Naive thymus-derived CD4-positive, alpha-beta T cell (primary cell): ENCODE measurements at regions not wholly inside any gene's neighbourhood (a gene's known extent, or its start where the extent isn't known, plus 50 kb on each side); places are given as distances from the start of the nearest gene placed in this dataset.

Source experiments
- ATAC-seq: fragments of 150-1000 bp; cut with Tn5 transposase; 2 replicates; pipeline ENCODE4 v1.10.0; 2021; ENCODE audit warnings: mild to moderate bottlenecking, moderate library complexity
- CTCF ChIA-PET: fragments of 350-600 bp; sonication (Branson Sonifier 250); formaldehyde crosslinking; loops from one replicate; lab custom pipeline; 2021; ENCODE audit warnings: antibody characterized with exemption; lab: Charles Lee
- POLR2A ChIA-PET: fragments of 350-600 bp; sonication (Branson Sonifier 250); formaldehyde crosslinking; loops from one replicate; lab custom pipeline; 2021; ENCODE audit warnings: antibody characterized with exemption, inconsistent platforms; lab: Charles Lee
- DNase-seq, 9 donors: peaks; one replicate each; pipeline versions ENCODE4 v3.0.0 to v3.0.0-alpha.2; 2020 to 2022; ENCODE audit warnings: mixed read lengths in 1 of 9
- H3K27ac ChIP-seq: one replicate; pipeline ENCODE4 v1.7.0; 2013; ENCODE audit warnings: mild to moderate bottlenecking, low read depth, low read length, moderate library complexity
- H3K27me3 ChIP-seq, 2 donors: one replicate each; pipeline ENCODE4 v1.7.0; 2013; ENCODE audit warnings: low read length in 2 of 2, mild to moderate bottlenecking in 2 of 2, moderate library complexity in 2 of 2; ENCODE audit not compliant: control insufficient read depth in 2 of 2, insufficient read depth in 2 of 2
- H3K36me3 ChIP-seq, 3 experiments: 1 replicate in 2 of 3; 2 replicates in 1 of 3; pipeline ENCODE4 v1.7.0; 2013; ENCODE audit warnings: low read length in 3 of 3, mild to moderate bottlenecking in 3 of 3, moderate library complexity in 1 of 3; ENCODE audit not compliant: insufficient read depth in 3 of 3, control insufficient read depth in 2 of 3
- H3K4me1 ChIP-seq, 2 donors: one replicate each; pipeline ENCODE4 v1.7.0; 2013; ENCODE audit warnings: low read length in 2 of 2, mild to moderate bottlenecking in 2 of 2, moderate library complexity in 1 of 2; ENCODE audit not compliant: control insufficient read depth in 2 of 2, insufficient read depth in 2 of 2
- H3K4me3 ChIP-seq: 2 replicates; pipeline ENCODE4 v1.7.0; 2013; ENCODE audit warnings: mild to moderate bottlenecking, low read length
- H3K9me3 ChIP-seq, 3 experiments: 1 replicate in 2 of 3; 2 replicates in 1 of 3; pipeline ENCODE4 v1.7.0; 2013; ENCODE audit warnings: low read length in 3 of 3; ENCODE audit not compliant: control insufficient read depth in 2 of 3
- H3K27ac Mint-ChIP-seq, 9 donors: one replicate each; pipeline ENCODE4 v1.8.0; 2020 to 2022; ENCODE audit warnings: mixed read lengths in 9 of 9, mild to moderate bottlenecking in 8 of 9, moderate library complexity in 5 of 9, inconsistent platforms in 2 of 9
- H3K27me3 Mint-ChIP-seq, 5 donors: one replicate each; pipeline ENCODE4 v1.8.0; 2021 to 2022; ENCODE audit warnings: mixed read lengths in 5 of 5, mild to moderate bottlenecking in 1 of 5
- H3K36me3 Mint-ChIP-seq, 5 donors: one replicate each; pipeline ENCODE4 v1.8.0; 2020 to 2022; ENCODE audit warnings: mixed read lengths in 5 of 5, mild to moderate bottlenecking in 3 of 5, inconsistent platforms in 1 of 5
- H3K4me1 Mint-ChIP-seq, 7 donors: one replicate each; pipeline ENCODE4 v1.8.0; 2020 to 2022; ENCODE audit warnings: mixed read lengths in 7 of 7, mild to moderate bottlenecking in 3 of 7, inconsistent platforms in 1 of 7
- H3K4me3 Mint-ChIP-seq, 10 donors: one replicate each; pipeline ENCODE4 v1.8.0; 2020 to 2022; ENCODE audit warnings: mild to moderate bottlenecking in 10 of 10, mixed read lengths in 10 of 10, moderate library complexity in 6 of 10, inconsistent platforms in 2 of 10
- H3K9me3 Mint-ChIP-seq, 11 donors: one replicate each; pipeline ENCODE4 v1.8.0; 2020 to 2022; ENCODE audit warnings: mixed read lengths in 11 of 11, mild to moderate bottlenecking in 4 of 11, inconsistent platforms in 1 of 11, moderate library complexity in 1 of 11
- intact Hi-C, 2 donors: fragments of 100-400 bp; cut with micrococcal nuclease; formaldehyde crosslinking; loops; one replicate each; pipeline ENCODE4 v1.15.1; 2023

DNA sequence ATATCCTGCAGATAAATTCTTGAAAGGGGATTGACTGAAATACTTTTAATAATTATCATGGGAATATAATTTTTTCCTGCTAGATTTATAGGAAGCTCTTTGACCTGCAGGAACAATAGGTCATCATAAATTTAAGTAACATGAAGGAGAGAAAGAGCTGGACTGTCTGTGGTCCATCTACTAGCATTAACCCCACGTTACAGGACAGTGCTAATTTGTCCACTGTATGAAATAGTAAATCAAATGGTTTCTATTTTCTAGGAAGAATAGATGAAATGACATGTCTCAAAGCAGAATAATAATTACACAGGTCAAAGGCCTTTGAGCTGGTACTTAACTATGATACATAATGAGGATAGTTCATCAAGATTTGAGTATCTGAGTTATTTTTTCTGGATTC, 825.4 kb upstream of the CNTN5 start:
- Mint-ChIP-seq H3K4me3 (no peak overlapping the region), H3K36me3 (no peaks in the 10 kb centered on the region), H3K4me1 (no peaks in the 10 kb centered on the region), H3K27ac (no peak overlapping the region), H3K9me3 (peaks cover 0 to 6% (median 0%) of the 10 kb centered on the region in 11 donors), H3K27me3 (no peaks in the 10 kb centered on the region)
- H3K9me3 ChIP-seq, result no peaks in the 10 kb centered on the region
- POLR2A ChIA-PET, result no interaction called here
- intact Hi-C loops, result no loop called here
- H3K4me3 ChIP-seq, result no peak overlapping the region
- no peaks in the 10 kb centered on the region for H3K4me1 ChIP-seq
- CTCF ChIA-PET, result no interaction called here
- DNase-seq (no peak), ATAC-seq (no peak)
- no peaks in the 10 kb centered on the region for H3K27me3 ChIP-seq
- H3K36me3 ChIP-seq, result no peaks in the 10 kb centered on the region
- H3K27ac ChIP-seq, result no peak overlapping the region

DNA sequence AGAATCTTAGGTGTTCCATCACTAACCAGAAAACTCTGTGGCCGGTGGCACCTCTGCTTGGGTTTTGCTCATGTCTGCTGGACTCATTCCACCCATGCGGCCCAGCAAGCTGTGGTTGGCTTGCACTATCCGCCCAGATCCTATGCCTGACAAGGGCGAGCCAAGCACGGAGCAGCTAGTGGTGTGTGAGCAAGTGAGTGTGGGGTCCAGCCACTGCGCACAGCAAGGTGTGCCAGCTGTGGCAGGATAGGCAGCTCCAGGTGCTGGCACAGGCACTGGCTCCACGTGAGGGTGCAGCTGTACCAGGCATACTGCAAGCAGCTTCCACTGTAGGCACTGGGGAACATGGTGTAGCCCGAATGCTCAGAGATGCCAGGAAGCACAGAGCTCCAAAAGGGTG, 813.7 kb upstream of the CNTN5 start:
- Mint-ChIP-seq H3K9me3 (peaks cover 0 to 8% (median 5%) of the 10 kb centered on the region in 11 donors), H3K27ac (no peak overlapping the region), H3K36me3 (no peaks in the 10 kb centered on the region), H3K27me3 (no peaks in the 10 kb centered on the region), H3K4me1 (no peaks in the 10 kb centered on the region), H3K4me3 (no peak overlapping the region)
- intact Hi-C loops, result no loop called here
- Histone ChIP-seq H3K4me1 (no peaks in the 10 kb centered on the region), H3K27ac (no peak overlapping the region), H3K9me3 (no peaks in the 10 kb centered on the region), H3K36me3 (no peaks in the 10 kb centered on the region), H3K4me3 (no peak overlapping the region), H3K27me3 (no peaks in the 10 kb centered on the region)
- ChIA-PET POLR2A (no interaction called here), CTCF (no interaction called here)
- DNase-seq (no peak), ATAC-seq (no peak)

DNA sequence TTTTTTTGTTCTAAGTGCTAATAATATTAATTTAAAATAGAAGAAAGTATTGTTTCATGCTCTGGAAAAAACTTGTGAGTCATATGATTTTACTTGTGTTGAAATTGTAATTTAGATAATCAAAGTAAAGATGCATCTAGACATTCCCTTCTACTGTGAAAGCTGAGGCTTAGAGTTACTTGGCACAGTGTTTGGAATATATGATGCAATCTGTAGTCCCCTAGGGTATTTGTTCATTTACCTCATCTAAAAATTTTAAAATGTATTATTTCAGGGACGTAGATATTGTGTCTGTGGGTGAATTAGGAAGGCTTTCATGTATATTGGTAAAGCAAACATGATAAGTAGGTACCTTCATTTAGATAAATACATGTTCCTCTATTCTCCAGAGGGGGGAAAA, 793.5 kb upstream of the CNTN5 start:
- Histone ChIP-seq H3K27me3 (no peaks in the 10 kb centered on the region), H3K9me3 (no peaks in the 10 kb centered on the region), H3K36me3 (no peaks in the 10 kb centered on the region), H3K4me3 (no peak overlapping the region), H3K27ac (no peak overlapping the region), H3K4me1 (no peaks in the 10 kb centered on the region)
- Mint-ChIP-seq H3K27me3 (no peaks in the 10 kb centered on the region), H3K27ac (no peak overlapping the region), H3K36me3 (no peaks in the 10 kb centered on the region), H3K9me3 (peaks cover 0 to 8% (median 0%) of the 10 kb centered on the region in 11 donors), H3K4me1 (no peaks in the 10 kb centered on the region), H3K4me3 (no peak overlapping the region)
- ChIA-PET CTCF (no interaction called here), POLR2A (no interaction called here)
- intact Hi-C loops, result no loop called here
- ATAC-seq (no peak), DNase-seq (no peak)

DNA sequence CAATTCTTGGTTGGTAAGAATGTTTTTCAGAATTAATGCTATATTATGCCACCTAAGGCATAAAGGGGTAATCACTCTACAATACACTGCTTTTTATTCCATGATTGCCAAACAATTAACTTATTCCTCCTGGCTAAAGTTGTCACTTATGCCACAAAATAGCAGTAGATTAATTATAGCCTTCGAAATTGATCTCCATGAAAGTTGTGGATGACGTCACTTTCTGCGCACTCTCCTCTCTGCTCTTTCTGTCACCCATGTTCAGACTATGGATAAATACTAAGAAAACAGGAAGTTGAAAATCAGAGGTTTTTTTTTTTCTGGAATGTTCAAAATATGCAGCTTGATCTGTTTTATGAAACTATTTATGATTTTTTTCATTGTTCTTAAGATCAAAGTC, 790.1 kb upstream of the CNTN5 start:
- no peak overlapping the region for H3K27ac Mint-ChIP-seq
- ChIA-PET CTCF (no interaction called here), POLR2A (no interaction called here)

DNA sequence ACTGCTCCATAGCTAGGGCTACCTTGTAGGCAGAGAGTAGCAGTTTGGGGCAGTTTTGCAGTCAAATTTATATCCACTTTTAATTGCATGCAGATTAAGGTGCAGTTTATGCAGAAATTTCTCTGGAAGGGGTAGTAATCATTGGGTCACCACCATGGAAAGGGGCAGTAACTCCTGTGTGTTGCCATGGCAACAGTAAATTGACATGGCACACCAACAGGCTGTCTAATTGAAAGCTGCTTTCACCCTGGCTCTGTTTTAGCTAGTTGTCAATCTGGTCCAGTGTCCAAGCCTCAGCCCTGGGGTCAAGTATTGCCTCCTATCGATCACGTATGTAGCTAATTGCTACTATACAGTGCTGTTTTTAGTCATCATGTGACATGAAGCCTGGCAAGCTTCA, 786.1 kb upstream of the CNTN5 start:
- DNase-seq, result no peak
- H3K4me1 ChIP-seq, result no peaks in the 10 kb centered on the region
- H3K9me3 ChIP-seq, result peaks cover 0 to 3% (median 0%) of the 10 kb centered on the region in 3 experiments
- Mint-ChIP-seq H3K4me3 (no peak overlapping the region), H3K4me1 (no peaks in the 10 kb centered on the region), H3K27me3 (no peaks in the 10 kb centered on the region), H3K27ac (no peak overlapping the region), H3K36me3 (no peaks in the 10 kb centered on the region), H3K9me3 (peaks cover 0 to 15% (median 1%) of the 10 kb centered on the region in 11 donors)
- H3K27ac ChIP-seq, result no peak overlapping the region
- H3K36me3 ChIP-seq, result no peaks in the 10 kb centered on the region
- ATAC-seq, result no peak
- ChIA-PET POLR2A (no interaction called here), CTCF (no interaction called here)
- intact Hi-C loops, result no loop called here
- no peaks in the 10 kb centered on the region for H3K27me3 ChIP-seq
- H3K4me3 ChIP-seq, result no peak overlapping the region

More for the DNA sequence above, 790.1 kb upstream of the CNTN5 start:
- no peak for DNase-seq
- Histone ChIP-seq H3K4me3 (no peak overlapping the region), H3K4me1 (no peaks in the 10 kb centered on the region), H3K36me3 (no peaks in the 10 kb centered on the region), H3K27me3 (no peaks in the 10 kb centered on the region), H3K27ac (no peak overlapping the region), H3K9me3 (peaks cover 0 to 3% (median 0%) of the 10 kb centered on the region in 3 experiments)
- intact Hi-C loops, result no loop called here
- H3K4me3 Mint-ChIP-seq, result no peak overlapping the region
- H3K27me3 Mint-ChIP-seq, result no peaks in the 10 kb centered on the region
- no peaks in the 10 kb centered on the region for H3K4me1 Mint-ChIP-seq
- no peaks in the 10 kb centered on the region for H3K36me3 Mint-ChIP-seq
- no peak for ATAC-seq
- H3K9me3 Mint-ChIP-seq, result peaks cover 0 to 5% (median 0%) of the 10 kb centered on the region in 11 donors

DNA sequence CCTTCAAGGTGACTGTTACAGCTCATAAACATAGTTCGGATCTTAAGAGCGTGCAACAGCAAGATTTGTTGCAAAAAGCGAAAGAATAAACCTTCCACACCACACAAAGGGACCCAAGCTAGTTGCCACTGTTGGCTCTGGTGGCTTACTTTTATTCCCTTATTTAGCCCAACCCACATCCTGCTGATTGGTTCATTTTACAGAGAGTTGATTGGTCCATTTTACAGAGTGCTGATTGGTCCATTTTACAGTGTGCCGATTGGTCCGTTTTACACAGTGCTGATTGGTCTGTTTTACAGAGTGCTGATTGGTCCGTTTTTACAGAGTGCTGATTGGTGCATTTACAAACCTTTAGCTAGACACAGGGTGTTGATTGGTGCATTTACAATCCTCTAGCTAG, 776.9 kb upstream of the CNTN5 start:
- no peak overlapping the region for H3K4me3 ChIP-seq
- H3K4me3 Mint-ChIP-seq, result no peak overlapping the region
- H3K27me3 ChIP-seq, result no peaks in the 10 kb centered on the region
- H3K4me1 ChIP-seq, result no peaks in the 10 kb centered on the region
- no peak for DNase-seq
- no peak overlapping the region for H3K27ac ChIP-seq
- CTCF ChIA-PET, result no interaction called here
- POLR2A ChIA-PET, result no interaction called here
- peaks cover 0 to 5% (median 0%) of the 10 kb centered on the region in 3 experiments for H3K9me3 ChIP-seq
- ATAC-seq, result no peak
- H3K36me3 Mint-ChIP-seq, result no peaks in the 10 kb centered on the region
- no peaks in the 10 kb centered on the region for H3K4me1 Mint-ChIP-seq
- peaks cover 0 to 29% (median 6%) of the 10 kb centered on the region in 11 donors for H3K9me3 Mint-ChIP-seq
- no peak overlapping the region for H3K27ac Mint-ChIP-seq
- no peaks in the 10 kb centered on the region for H3K36me3 ChIP-seq
- no peaks in the 10 kb centered on the region for H3K27me3 Mint-ChIP-seq
- intact Hi-C loops, result no loop called here

DNA sequence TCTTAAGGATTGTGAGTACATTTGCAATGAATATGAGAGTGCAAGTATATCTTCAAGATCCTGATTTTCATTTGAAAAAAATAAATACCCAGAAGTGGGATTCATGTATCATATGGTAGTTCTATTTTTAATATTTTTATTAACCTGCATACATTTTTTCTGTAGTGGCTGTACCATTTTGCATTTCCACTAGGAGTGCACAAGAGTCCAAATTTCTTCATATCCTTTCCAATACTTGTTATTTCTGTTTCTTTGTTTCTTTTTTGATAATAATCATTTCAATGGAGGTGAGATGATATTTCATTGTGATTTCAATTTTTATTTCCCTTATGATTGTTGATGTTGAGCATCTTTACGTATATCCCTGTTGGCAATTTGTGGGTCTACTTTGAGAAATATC, 759.8 kb upstream of the CNTN5 start:
- no peaks in the 10 kb centered on the region for H3K27me3 Mint-ChIP-seq
- ChIA-PET POLR2A (no interaction called here), CTCF (no interaction called here)
- peaks cover 0 to 28% (median 5%) of the 10 kb centered on the region in 11 donors for H3K9me3 Mint-ChIP-seq
- no peak overlapping the region for H3K4me3 Mint-ChIP-seq
- Histone ChIP-seq H3K36me3 (no peaks in the 10 kb centered on the region), H3K4me1 (no peaks in the 10 kb centered on the region), H3K27ac (no peak overlapping the region), H3K9me3 (no peaks in the 10 kb centered on the region), H3K4me3 (no peak overlapping the region), H3K27me3 (no peaks in the 10 kb centered on the region)
- H3K36me3 Mint-ChIP-seq, result no peaks in the 10 kb centered on the region
- no peak overlapping the region for H3K27ac Mint-ChIP-seq
- intact Hi-C loops, result no loop called here
- no peaks in the 10 kb centered on the region for H3K4me1 Mint-ChIP-seq
- ATAC-seq, result no peak
- DNase-seq, result no peak
